ENCODE measurements at regions not wholly inside any gene's neighbourhood (a gene's known extent, or its start where the extent isn't known, plus 50 kb on each side); places are given as distances from the start of the nearest gene placed in this dataset.

DNA sequence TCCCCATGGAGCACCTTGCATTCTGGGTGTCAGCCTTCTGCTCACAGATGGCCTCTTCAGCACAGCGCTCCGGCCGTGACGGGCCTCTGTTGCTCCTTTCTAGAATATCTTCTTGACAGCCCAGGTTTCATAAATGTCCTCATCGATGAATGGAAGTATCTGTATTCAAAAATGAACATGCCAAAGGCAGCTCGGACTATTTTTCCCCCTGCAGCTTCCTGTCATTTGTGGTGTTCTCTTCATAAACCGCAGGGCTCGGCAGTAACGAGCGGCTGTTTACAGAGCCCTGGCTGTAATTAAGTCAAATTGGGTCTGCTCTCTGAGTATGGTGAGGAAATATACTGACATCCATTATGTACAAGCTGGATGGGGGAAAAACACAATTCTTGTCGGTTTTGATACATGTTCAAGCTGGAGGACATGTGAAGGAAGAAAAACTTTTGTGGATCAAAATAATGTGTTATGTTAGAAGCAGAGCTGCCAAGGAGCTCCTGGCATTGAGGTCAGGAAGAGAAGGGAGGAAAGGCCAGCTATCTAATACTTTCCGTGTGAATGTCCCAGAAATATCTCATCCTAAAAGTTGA, 154.1 kb upstream of the CD180 start:
- no peak overlapping the region for H3K9ac ChIP-seq (replicated peaks; ENCODE audit: extremely low read depth, insufficient read depth, low read length)
- intact Hi-C loops (cut with micrococcal nuclease) (no loop called here), dilution Hi-C loops (cut with MboI; ENCODE audit: extremely low pct_ligation_motif_present, low sequenced_read_pairs) (no loop called here)
- no peak overlapping the region for H3K4me2 ChIP-seq (ENCODE audit: insufficient read depth, low read length)
- FAIRE-seq, result no peak
- no peaks in the 10 kb centered on the region for H3K9me3 ChIP-seq (replicated peaks; ENCODE audit: control insufficient read depth, insufficient read depth, low read length)
- ChIA-PET CTCF (interaction anchor here (1.2 to 1.8 kb wide), 2 partner anchors 9 kb away, joined by 4 to 6 read pairs; no protein-coding TSS in a partner anchor), POLR2A (no interaction called here)
- no peak overlapping the region for H3K4me3 ChIP-seq (replicated peaks in 1 of 3; ENCODE audit: insufficient read depth in 1 of 3, low read depth in 1 of 3, low read length in 3 of 3)
- H3K79me2 ChIP-seq (ENCODE audit: control insufficient read depth, insufficient read depth, low read length), result no peaks in the 10 kb centered on the region
- H3K4me1 ChIP-seq (ENCODE audit: control insufficient read depth, extremely low read depth, insufficient read depth, low read length), result no peaks in the 10 kb centered on the region
- H3K9me1 ChIP-seq (replicated peaks; ENCODE audit: control insufficient read depth, extremely low read depth, insufficient read depth, low read length), result no peaks in the 10 kb centered on the region
- H3K27me3 ChIP-seq (ENCODE audit: control insufficient read depth in 2 of 2, insufficient read depth in 2 of 2, low read length in 2 of 2), result no peaks in the 10 kb centered on the region
- no peak overlapping the region for H3K27ac ChIP-seq (ENCODE audit: insufficient read depth, low read depth, low read length)
- no peaks in the 10 kb centered on the region for H3K36me3 ChIP-seq (ENCODE audit: control insufficient read depth in 2 of 2, extremely low read depth in 1 of 2, insufficient read depth in 2 of 2, low read length in 2 of 2)
- TF ChIP-seq GATA2 (IDR thresholded peaks at IDR 0.05; ENCODE audit: insufficient read depth, insufficient read length, low read depth, low read length), result no peak
- TF ChIP-seq FOS (IDR thresholded peaks at IDR 0.05; ENCODE audit: borderline replicate concordance, insufficient read depth, low read length), result no peak
- no peak for TF ChIP-seq MYC (IDR thresholded peaks at IDR 0.05; ENCODE audit: low read depth, low read length)
- TF ChIP-seq, protein P1, sequence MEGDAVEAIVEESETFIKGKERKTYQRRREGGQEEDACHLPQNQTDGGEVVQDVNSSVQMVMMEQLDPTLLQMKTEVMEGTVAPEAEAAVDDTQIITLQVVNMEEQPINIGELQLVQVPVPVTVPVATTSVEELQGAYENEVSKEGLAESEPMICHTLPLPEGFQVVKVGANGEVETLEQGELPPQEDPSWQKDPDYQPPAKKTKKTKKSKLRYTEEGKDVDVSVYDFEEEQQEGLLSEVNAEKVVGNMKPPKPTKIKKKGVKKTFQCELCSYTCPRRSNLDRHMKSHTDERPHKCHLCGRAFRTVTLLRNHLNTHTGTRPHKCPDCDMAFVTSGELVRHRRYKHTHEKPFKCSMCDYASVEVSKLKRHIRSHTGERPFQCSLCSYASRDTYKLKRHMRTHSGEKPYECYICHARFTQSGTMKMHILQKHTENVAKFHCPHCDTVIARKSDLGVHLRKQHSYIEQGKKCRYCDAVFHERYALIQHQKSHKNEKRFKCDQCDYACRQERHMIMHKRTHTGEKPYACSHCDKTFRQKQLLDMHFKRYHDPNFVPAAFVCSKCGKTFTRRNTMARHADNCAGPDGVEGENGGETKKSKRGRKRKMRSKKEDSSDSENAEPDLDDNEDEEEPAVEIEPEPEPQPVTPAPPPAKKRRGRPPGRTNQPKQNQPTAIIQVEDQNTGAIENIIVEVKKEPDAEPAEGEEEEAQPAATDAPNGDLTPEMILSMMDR (IDR thresholded peaks at IDR 0.05; ENCODE audit: extremely low read depth in 1 of 2, insufficient read depth in 1 of 2, low read depth in 1 of 2, low read length in 2 of 2), result no peak
- TF ChIP-seq POLR2AphosphoS5 (IDR thresholded peaks at IDR 0.05; ENCODE audit: insufficient read depth, low read depth, low read length), result no peak
- no peak for TF ChIP-seq EZH2 (IDR thresholded peaks at IDR 0.05; ENCODE audit: borderline replicate concordance, low read depth, low read length, severe bottlenecking)
- no peak for TF ChIP-seq JUN (IDR thresholded peaks at IDR 0.05; ENCODE audit: borderline replicate concordance, insufficient read depth, insufficient read length, low read depth)
- no peak for TF ChIP-seq MAX (IDR thresholded peaks at IDR 0.05; ENCODE audit: insufficient read depth, insufficient read length)
- no peak for TF ChIP-seq POLR2A (IDR thresholded peaks at IDR 0.05; ENCODE audit: low read depth, low read length)
- H4K20me1 ChIP-seq (replicated peaks; ENCODE audit: control insufficient read depth, extremely low read depth, insufficient read depth, low read length), result no peaks in the 10 kb centered on the region
- peak; percentile 12 for DNase-seq (ENCODE audit: low read depth, low spot score)
- H2AFZ ChIP-seq (ENCODE audit: low read depth, low read length), result peak overlapping the region; percentile 41
- BruUV-seq (replicated peaks), result no TSS peak

Measured in endothelial cell of umbilical vein (primary cell).